Astrocyte of the cerebellum (primary cell): ENCODE measurements at regions not wholly inside any gene's neighbourhood (a gene's known extent, or its start where the extent isn't known, plus 50 kb on each side); places are given as distances from the start of the nearest gene placed in this dataset.
"Not testable (repeated sequence)": the region's sequence is repeated elsewhere in the genome, so short reads cannot be mapped to it uniquely, and the experiment has no call there.

Experiments
- DNase-seq: peaks from one replicate; pipeline ENCODE4 v3.0.0-alpha.2; 2011; ENCODE audit warnings: low read depth
- H3K4me3 ChIP-seq: 2 replicates; pipeline ENCODE4 v1.5.1; 2011; ENCODE audit warnings: mild to moderate bottlenecking, low read depth, low read length, moderate library complexity
- in situ Hi-C: cut with HindIII; loops from 2 replicates; pipeline ENCODE4 v1.10.0; 2017; ENCODE audit warnings: low sequenced_read_pairs
- TF ChIP-seq, protein P1 (sequence below): IDR thresholded peaks from 2 replicates; pipeline ENCODE4 v1.5.1; 2012; ENCODE audit warnings: low read length, low read depth, moderate library complexity, mild to moderate bottlenecking; ENCODE audit errors: missing control alignments

DNA sequence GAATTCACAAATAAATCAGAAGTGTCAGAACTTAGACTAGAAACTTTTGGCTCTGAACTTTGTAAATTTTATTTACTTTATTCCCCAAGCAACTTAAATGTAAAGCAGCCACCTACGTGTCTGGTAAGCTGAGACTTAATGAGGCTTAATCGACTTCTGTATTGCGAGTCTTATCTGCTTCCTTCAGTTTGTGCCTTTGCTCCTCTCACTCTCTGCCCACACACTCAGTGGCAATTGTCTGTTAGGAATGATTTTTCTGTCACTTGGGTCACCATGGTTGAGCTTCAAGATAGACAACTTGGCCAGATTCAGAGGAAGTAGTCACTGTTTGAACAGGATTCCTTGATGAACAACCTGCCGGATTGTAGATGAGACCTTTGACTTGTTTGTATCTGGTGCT, 691.4 kb upstream of the FSHR start:
- in situ Hi-C loops = no loop called here
- DNase-seq = no peak
- TF ChIP-seq, protein P1, sequence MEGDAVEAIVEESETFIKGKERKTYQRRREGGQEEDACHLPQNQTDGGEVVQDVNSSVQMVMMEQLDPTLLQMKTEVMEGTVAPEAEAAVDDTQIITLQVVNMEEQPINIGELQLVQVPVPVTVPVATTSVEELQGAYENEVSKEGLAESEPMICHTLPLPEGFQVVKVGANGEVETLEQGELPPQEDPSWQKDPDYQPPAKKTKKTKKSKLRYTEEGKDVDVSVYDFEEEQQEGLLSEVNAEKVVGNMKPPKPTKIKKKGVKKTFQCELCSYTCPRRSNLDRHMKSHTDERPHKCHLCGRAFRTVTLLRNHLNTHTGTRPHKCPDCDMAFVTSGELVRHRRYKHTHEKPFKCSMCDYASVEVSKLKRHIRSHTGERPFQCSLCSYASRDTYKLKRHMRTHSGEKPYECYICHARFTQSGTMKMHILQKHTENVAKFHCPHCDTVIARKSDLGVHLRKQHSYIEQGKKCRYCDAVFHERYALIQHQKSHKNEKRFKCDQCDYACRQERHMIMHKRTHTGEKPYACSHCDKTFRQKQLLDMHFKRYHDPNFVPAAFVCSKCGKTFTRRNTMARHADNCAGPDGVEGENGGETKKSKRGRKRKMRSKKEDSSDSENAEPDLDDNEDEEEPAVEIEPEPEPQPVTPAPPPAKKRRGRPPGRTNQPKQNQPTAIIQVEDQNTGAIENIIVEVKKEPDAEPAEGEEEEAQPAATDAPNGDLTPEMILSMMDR = no peak
- H3K4me3 ChIP-seq = no peak overlapping the region

DNA sequence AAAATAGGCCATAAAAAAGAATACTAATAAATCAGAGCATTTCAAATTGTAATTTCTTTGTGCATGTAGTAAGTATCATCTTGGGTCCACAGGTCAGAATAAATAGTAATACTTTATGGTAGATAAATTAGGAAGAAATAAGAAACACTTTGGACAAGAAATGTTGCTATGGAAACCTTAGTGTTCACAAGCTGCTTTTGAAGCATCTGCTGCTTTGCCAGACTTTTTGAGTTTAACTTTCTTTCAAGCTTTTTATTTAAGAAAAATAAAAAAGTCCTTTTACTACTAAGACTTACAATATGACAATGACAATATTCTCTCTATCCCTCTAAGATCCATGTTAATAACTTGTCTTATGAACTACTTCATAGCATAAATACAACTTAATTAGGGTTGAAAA, 690.7 kb upstream of the FSHR start:
- DNase-seq = no peak
- TF ChIP-seq, protein P1 = no peak
- no peak overlapping the region for H3K4me3 ChIP-seq
- in situ Hi-C loops = no loop called here

DNA sequence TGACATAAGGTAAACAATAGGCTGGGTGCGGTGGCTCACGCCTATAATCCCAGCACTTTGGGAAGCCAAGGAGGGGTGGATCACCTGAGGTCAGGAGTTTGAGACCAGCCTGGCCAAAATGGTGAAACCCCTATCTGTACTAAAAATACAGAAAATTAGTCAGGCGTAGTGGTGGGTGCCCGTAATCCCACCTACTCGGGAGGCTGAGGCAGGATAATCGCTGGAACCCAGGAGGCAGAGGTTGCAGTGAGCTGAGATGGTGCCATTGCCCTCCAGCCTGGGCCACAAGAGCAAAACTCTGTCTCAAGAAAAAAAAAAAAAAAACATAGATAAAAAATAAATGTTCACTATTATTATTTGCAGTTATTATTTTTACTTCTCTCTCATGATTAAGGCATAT, 689.8 kb upstream of the FSHR start:
- H3K4me3 ChIP-seq, DNase-seq, in situ Hi-C loops: not testable (repeated sequence)

DNA sequence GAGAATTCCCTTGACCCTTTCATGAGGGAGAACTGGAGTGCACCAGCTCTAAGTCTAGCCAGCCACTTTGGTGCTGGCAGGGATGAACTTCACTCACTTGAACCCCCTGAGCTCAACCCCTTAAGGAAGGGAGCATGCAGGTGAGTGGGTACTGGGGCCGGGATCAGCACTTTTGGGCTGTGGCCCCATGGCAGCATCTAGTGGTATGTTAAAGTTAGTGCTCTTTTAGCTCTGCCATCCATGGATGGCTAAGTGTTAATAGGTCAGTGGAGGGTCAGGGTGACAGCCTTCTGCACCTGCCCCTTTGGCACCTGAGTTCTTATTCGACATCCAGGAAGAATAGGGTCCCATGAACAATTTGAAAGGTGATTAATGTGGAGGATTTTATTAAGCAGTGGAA, 689.0 kb upstream of the FSHR start:
- in situ Hi-C loops = no loop called here
- DNase-seq = no peak
- TF ChIP-seq, protein P1 = no peak

DNA sequence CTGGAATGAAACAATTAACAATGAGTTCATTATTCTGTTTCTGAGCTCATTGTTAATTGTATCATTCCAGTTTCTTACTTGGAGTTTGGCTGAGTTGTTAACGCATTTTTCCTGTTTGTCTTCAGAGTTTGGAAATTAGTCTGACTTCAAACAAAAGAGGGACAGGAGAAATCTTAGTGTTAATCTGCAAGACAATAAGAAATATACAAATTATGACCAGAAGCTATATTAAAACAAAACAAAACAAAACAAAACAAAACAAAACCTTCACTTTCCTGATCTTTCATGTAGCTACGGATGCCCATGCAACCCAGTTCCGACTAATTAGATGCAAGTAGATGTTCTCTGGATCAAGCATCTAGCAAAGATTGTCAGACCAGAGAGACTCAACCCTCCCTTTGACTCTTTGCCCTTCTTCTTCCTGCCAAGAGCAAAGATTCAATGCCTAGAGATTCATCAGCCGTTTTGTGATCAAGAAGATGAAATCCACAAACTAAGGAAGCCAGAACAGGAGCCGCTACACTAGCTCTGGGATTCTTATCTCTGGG, 686.2 kb upstream of the FSHR start:
- TF ChIP-seq, protein P1 = no peak
- no peak for DNase-seq
- in situ Hi-C loops = no loop called here
- H3K4me3 ChIP-seq = no peak overlapping the region

More for the DNA sequence above, 689.0 kb upstream of the FSHR start:
- no peak overlapping the region for H3K4me3 ChIP-seq

DNA sequence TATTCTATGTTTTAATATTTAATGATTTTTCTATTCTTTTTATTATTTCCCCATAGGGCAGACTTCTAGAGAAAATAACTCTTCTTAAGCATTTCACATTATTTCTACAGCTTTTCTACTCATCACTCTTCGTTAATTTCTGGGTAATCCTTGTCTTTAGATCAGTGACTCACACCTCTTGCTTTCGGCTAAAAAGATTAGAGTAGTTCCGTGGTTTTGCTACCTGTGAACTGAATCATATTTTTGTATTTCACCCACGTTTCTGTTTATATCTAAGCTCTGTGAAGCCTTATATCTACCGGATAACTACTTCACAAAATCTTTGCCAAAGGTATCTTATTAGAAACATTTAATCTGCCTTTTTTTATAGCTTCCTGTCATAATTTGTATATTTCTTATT, 685.5 kb upstream of the FSHR start:
- in situ Hi-C loops = no loop called here
- TF ChIP-seq, protein P1 = no peak
- DNase-seq = no peak
- H3K4me3 ChIP-seq = no peak overlapping the region

DNA sequence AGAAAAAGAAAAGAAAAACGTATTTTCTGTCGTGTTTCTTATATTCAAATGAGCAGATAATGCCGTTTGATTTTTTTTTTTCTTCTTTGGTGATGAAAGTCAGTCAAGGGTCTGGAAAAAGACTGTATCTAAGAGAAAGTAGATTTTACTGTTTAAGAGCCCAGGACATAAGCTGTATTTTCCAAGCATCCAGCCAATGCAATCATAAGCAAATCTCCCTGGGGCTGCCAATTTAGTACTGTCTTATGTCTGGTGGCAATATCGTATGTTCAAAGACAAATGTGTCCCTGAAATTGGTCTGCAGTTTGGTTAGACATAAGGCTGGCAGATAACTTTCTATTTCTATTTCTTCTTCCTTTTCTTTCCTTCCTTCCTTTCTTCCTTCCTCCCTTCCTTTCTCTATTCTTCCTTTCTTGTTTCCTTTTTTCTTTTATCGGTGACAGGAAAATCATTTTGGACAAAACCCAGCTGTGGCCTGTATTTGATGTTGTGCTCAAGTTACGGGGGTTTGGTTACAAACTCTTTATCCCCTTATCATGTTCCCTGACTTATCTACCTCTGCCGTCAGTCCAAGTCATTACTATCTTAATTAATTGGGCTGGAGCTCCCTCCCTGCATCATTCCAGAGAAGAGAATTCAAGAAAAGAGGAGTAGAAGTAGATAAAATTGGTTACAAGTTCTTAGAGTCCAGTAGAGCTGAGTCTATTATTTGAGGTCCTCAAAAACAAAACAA, 683.4 kb upstream of the FSHR start:
- no peak for DNase-seq
- H3K4me3 ChIP-seq = no peak overlapping the region
- TF ChIP-seq, protein P1 = no peak
- in situ Hi-C loops = no loop called here
